Mesenchymal stem cell (in vitro differentiated cells and primary cell): ENCODE measurements at regions not wholly inside any gene's neighbourhood (a gene's known extent, or its start where the extent isn't known, plus 50 kb on each side); places are given as distances from the start of the nearest gene placed in this dataset.

ENCODE experiments used
- DNase-seq: peaks from one replicate; pipeline ENCODE4 v3.0.0-alpha.2; 2013
- H2AFZ ChIP-seq: one replicate; pipeline ENCODE4 v1.6.1; 2013; ENCODE audit warnings: low read depth, mild to moderate bottlenecking, control low read depth, inconsistent platforms, low read length, moderate library complexity
- H2AK5ac ChIP-seq: 2 replicates; pipeline ENCODE4 v1.6.1; 2013; ENCODE audit warnings: low read length, moderate library complexity, mild to moderate bottlenecking, inconsistent platforms; ENCODE audit not compliant: severe bottlenecking
- H2BK120ac ChIP-seq: one replicate; pipeline ENCODE4 v1.6.1; 2013; ENCODE audit warnings: low read depth, mild to moderate bottlenecking, inconsistent platforms, low read length, moderate library complexity
- H2BK12ac ChIP-seq, 2 experiments: one replicate each; pipeline ENCODE4 v1.6.1; 2013; ENCODE audit warnings: inconsistent platforms in 2 of 2, low read length in 2 of 2, mild to moderate bottlenecking in 2 of 2, moderate library complexity in 2 of 2, control low read depth in 1 of 2
- H2BK15ac ChIP-seq: one replicate; pipeline ENCODE4 v1.6.1; 2013; ENCODE audit warnings: mild to moderate bottlenecking, low read depth, inconsistent platforms; ENCODE audit not compliant: poor library complexity, severe bottlenecking
- H2BK5ac ChIP-seq: 2 replicates; pipeline ENCODE4 v1.6.1; 2013; ENCODE audit warnings: low read depth, mild to moderate bottlenecking, low read length, control low read depth, inconsistent platforms; ENCODE audit not compliant: poor library complexity, severe bottlenecking
- H3K14ac ChIP-seq, 2 experiments: one replicate each; pipeline ENCODE4 v1.6.1; 2013; ENCODE audit warnings: inconsistent platforms in 2 of 2, low read length in 2 of 2, control low read depth in 1 of 2, mild to moderate bottlenecking in 1 of 2, moderate library complexity in 1 of 2
- H3K18ac ChIP-seq, 2 experiments: one replicate each; pipeline ENCODE4 v1.6.1; 2013; ENCODE audit warnings: inconsistent platforms in 2 of 2, low read length in 2 of 2, control low read depth in 1 of 2, low read depth in 1 of 2, mild to moderate bottlenecking in 1 of 2
- H3K23ac ChIP-seq, 2 experiments: one replicate each; pipeline ENCODE4 v1.6.1; 2013; ENCODE audit warnings: inconsistent platforms in 2 of 2, low read length in 2 of 2, mild to moderate bottlenecking in 2 of 2, moderate library complexity in 2 of 2, control low read depth in 1 of 2
- H3K27ac ChIP-seq: 2 replicates; pipeline ENCODE4 v1.5.1; 2013; ENCODE audit warnings: mild to moderate bottlenecking, moderate library complexity, low read length, control low read depth, inconsistent platforms; ENCODE audit not compliant: poor library complexity, severe bottlenecking
- H3K27me3 ChIP-seq, 2 experiments: 2 replicates each; pipeline versions ENCODE4 v1.6.1 to v1.7.0; 2013; ENCODE audit warnings: low read length in 2 of 2, mild to moderate bottlenecking in 2 of 2, moderate library complexity in 2 of 2, control low read depth in 1 of 2, inconsistent platforms in 1 of 2; ENCODE audit not compliant: control insufficient read depth in 1 of 2, insufficient read depth in 1 of 2
- H3K36me3 ChIP-seq, 2 experiments: 2 replicates each; pipeline versions ENCODE4 v1.6.1 to v1.7.0; 2013; ENCODE audit warnings: low read length in 2 of 2, control low read depth in 1 of 2, inconsistent platforms in 1 of 2, low read depth in 1 of 2, mild to moderate bottlenecking in 1 of 2; ENCODE audit not compliant: insufficient read depth in 2 of 2, control insufficient read depth in 1 of 2
- H3K4ac ChIP-seq, 2 experiments: one replicate each; pipeline ENCODE4 v1.6.1; 2013; ENCODE audit warnings: inconsistent platforms in 2 of 2, low read length in 2 of 2, mild to moderate bottlenecking in 2 of 2, moderate library complexity in 2 of 2, control low read depth in 1 of 2, low read depth in 1 of 2
- H3K4me1 ChIP-seq: 2 replicates; pipeline ENCODE4 v1.6.1; 2013; ENCODE audit warnings: low read depth, low read length, control low read depth; ENCODE audit not compliant: control insufficient read depth, insufficient read depth
- H3K4me2 ChIP-seq: 2 replicates; pipeline ENCODE4 v1.6.1; 2013; ENCODE audit warnings: low read length, mild to moderate bottlenecking, inconsistent platforms; ENCODE audit not compliant: poor library complexity, severe bottlenecking
- H3K4me3 ChIP-seq, 2 experiments: 2 replicates each; pipeline versions ENCODE4 v1.5.1 to v1.7.0; 2013; ENCODE audit warnings: low read length in 2 of 2, mild to moderate bottlenecking in 2 of 2, control low read depth in 1 of 2, low read depth in 1 of 2; ENCODE audit not compliant: insufficient read depth in 1 of 2
- H3K79me1 ChIP-seq: replicated peaks from 2 replicates; pipeline ENCODE4 v1.6.1; 2013; ENCODE audit warnings: mild to moderate bottlenecking, control low read depth, low read length, inconsistent platforms; ENCODE audit not compliant: poor library complexity, severe bottlenecking
- H3K9ac ChIP-seq: 2 replicates; pipeline ENCODE4 v1.7.0; 2013; ENCODE audit warnings: mild to moderate bottlenecking, low read length, moderate library complexity
- H3K9me3 ChIP-seq: 2 replicates; pipeline ENCODE4 v1.7.0; 2013; ENCODE audit warnings: mild to moderate bottlenecking, low read length; ENCODE audit not compliant: control insufficient read depth
- H4K8ac ChIP-seq: one replicate; pipeline ENCODE4 v1.6.1; 2013; ENCODE audit warnings: inconsistent platforms, mild to moderate bottlenecking, low read length, moderate library complexity
- H4K91ac ChIP-seq: one replicate; pipeline ENCODE4 v1.6.1; 2013; ENCODE audit warnings: mild to moderate bottlenecking, low read length, inconsistent platforms
- WGBS: methylation state at CpG from one replicate; pipeline ENCODE4 v1.1.7; 2013; ENCODE audit warnings: mixed read lengths; 5-methylcytosine and 5-hydroxymethylcytosine counted together

GRCh38 chr20:60345106-60345505, 386.9 kb downstream of the CDH26 start:
- Histone ChIP-seq H3K23ac (no peak overlapping the region), H2BK12ac (no peak overlapping the region), H3K36me3 (no peaks in the 10 kb centered on the region), H3K18ac (no peak overlapping the region), H3K79me1 (no peaks in the 10 kb centered on the region), H2BK120ac (no peak overlapping the region), H3K4me3 (no peak overlapping the region), H4K91ac (no peak overlapping the region), H3K4ac (no peak overlapping the region), H3K4me1 (peaks cover 2% of the 10 kb centered on the region), H2BK15ac (no peak overlapping the region), H2AK5ac (no peak overlapping the region), H3K14ac (no peak overlapping the region), H3K27ac (no peak overlapping the region), H3K4me2 (no peak overlapping the region), H2BK5ac (no peak overlapping the region), H3K9me3 (no peaks in the 10 kb centered on the region), H3K9ac (no peak overlapping the region), H2AFZ (no peak overlapping the region), H4K8ac (no peak overlapping the region), H3K27me3 (no peaks in the 10 kb centered on the region)
- 72% methylated on average over 3 of the region's 5 CpGs for WGBS
- DNase-seq, result no peak

GRCh38 chr20:60349418-60349817, 391.2 kb downstream of the CDH26 start:
- Histone ChIP-seq H2AFZ (no peak overlapping the region), H4K91ac (no peak overlapping the region), H3K4ac (no peak overlapping the region), H2BK12ac (no peak overlapping the region), H3K14ac (no peak overlapping the region), H2AK5ac (no peak overlapping the region), H3K27ac (no peak overlapping the region), H3K4me2 (no peak overlapping the region), H3K36me3 (no peaks in the 10 kb centered on the region), H3K9me3 (no peaks in the 10 kb centered on the region), H3K23ac (no peak overlapping the region), H2BK15ac (no peak overlapping the region), H2BK120ac (no peak overlapping the region), H3K4me1 (peaks cover 2% of the 10 kb centered on the region), H3K27me3 (no peaks in the 10 kb centered on the region), H3K18ac (no peak overlapping the region), H3K4me3 (no peak overlapping the region), H3K9ac (no peak overlapping the region), H2BK5ac (no peak overlapping the region), H3K79me1 (no peaks in the 10 kb centered on the region), H4K8ac (no peak overlapping the region)
- no peak for DNase-seq
- 83% methylated on average over 9 of the region's 11 CpGs for WGBS

- H3K4ac ChIP-seq, result no peak overlapping the region
- H3K36me3 ChIP-seq, result no peaks in the 10 kb centered on the region
- H4K91ac ChIP-seq, result no peak overlapping the region
- H3K27me3 ChIP-seq, result no peaks in the 10 kb centered on the region
- 88% methylated on average over 2 of the region's 2 CpGs for WGBS
- no peak overlapping the region for H3K14ac ChIP-seq
- no peak overlapping the region for H3K18ac ChIP-seq
- no peak overlapping the region for H2BK12ac ChIP-seq
- no peaks in the 10 kb centered on the region for H3K4me1 ChIP-seq
- H3K23ac ChIP-seq, result no peak overlapping the region
- H2BK15ac ChIP-seq, result no peak overlapping the region
- no peak overlapping the region for H3K4me3 ChIP-seq
- no peak overlapping the region for H2BK5ac ChIP-seq
- no peak overlapping the region for H4K8ac ChIP-seq
- no peak overlapping the region for H3K9ac ChIP-seq
- no peak overlapping the region for H3K4me2 ChIP-seq
- H2AFZ ChIP-seq, result no peak overlapping the region
- no peaks in the 10 kb centered on the region for H3K79me1 ChIP-seq
- DNase-seq, result no peak
- no peak overlapping the region for H2AK5ac ChIP-seq
- H2BK120ac ChIP-seq, result no peak overlapping the region
- H3K27ac ChIP-seq, result no peak overlapping the region
- H3K9me3 ChIP-seq, result no peaks in the 10 kb centered on the region
Observed at GRCh38 chr20:60352017-60352416, 393.8 kb downstream of the CDH26 start.

DNA sequence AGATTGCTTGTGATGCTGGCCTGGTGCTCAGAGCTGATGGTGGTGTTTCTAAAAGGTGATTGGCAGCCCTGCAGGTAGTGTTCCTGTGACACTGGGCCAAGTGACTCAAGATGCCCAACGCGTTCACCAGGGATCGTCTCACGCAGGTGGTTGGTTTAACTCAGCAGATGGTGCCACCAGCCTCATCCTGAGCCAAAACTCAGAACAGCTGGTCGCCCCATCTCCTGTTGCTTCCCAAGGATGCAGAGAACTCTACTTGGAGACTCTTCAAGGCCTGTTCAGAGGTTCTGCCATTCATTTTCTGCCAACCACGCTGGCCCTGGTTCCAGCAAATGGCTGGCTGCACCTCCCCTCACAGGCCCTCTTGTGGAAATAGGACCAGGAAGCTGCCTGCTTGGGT, 394.4 kb downstream of the CDH26 start:
- Histone ChIP-seq H3K18ac (no peak overlapping the region), H4K91ac (no peak overlapping the region), H2BK12ac (no peak overlapping the region), H3K27ac (no peak overlapping the region), H2AK5ac (no peak overlapping the region), H3K4me1 (no peaks in the 10 kb centered on the region), H3K79me1 (no peaks in the 10 kb centered on the region), H3K14ac (no peak overlapping the region), H2AFZ (no peak overlapping the region), H4K8ac (no peak overlapping the region), H3K4me2 (no peak overlapping the region), H3K27me3 (no peaks in the 10 kb centered on the region), H3K23ac (no peak overlapping the region), H3K9me3 (no peaks in the 10 kb centered on the region), H2BK120ac (no peak overlapping the region), H3K4me3 (no peak overlapping the region), H2BK15ac (no peak overlapping the region), H3K4ac (no peak overlapping the region), H3K9ac (no peak overlapping the region), H2BK5ac (no peak overlapping the region), H3K36me3 (no peaks in the 10 kb centered on the region)
- DNase-seq, result no peak
- 78% methylated on average over 6 of the region's 6 CpGs for WGBS
